ENCODE measurements at regions not wholly inside any gene's neighbourhood (a gene's known extent, or its start where the extent isn't known, plus 50 kb on each side); places are given as distances from the start of the nearest gene placed in this dataset.
A peak's percentile ranks its signal among the peaks of the same experiment; 100 is the strongest.
"Not testable (repeated sequence)": the region's sequence is repeated elsewhere in the genome, so short reads cannot be mapped to it uniquely, and the experiment has no call there.

- DNase-seq, result no peak
- intact Hi-C loops (cut with DNase I), result loop anchor here (2.0 kb wide), 1 partner anchor 47 kb away; no protein-coding TSS in a partner anchor
These were observed 54.7 kb downstream of the ASCL1 start for GRCh38 chr12:103011974-103012763.

DNA sequence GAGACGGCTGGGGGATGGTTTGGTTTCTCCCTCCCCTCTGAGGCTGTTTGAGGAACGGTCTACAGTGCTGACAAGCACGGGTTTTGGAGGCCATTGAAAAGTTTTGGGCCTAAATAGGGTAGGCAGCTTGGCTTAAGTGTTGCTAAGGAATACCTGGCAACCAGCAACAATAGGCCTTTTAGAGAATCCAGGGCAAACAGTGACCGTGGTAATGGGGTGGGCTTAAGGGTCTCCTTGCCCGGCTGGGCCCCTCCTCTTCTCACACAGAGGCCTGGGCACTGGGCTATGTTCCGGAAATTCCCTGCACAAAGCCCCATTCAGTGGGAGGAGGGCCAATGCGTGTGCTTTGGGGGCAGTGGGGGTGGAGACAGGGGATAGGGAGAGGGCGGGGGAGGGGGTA, 55.4 kb downstream of the ASCL1 start:
- DNase-seq, result peak in 41 of 42 donors; percentile 4 to 80 (median 42)
- intact Hi-C loops (cut with DNase I), result loop anchor here (2.0 kb wide), 1 partner anchor 48 kb away; no protein-coding TSS in a partner anchor

- DNase-seq, result peak in 8 of 42 donors; percentile 6 to 23 (median 16)
- intact Hi-C loops (cut with DNase I), result loop anchor here (2.0 kb wide), 1 partner anchor 49 kb away; no protein-coding TSS in a partner anchor
These were observed 56.3 kb downstream of the ASCL1 start for GRCh38 chr12:103013741-103014300.

GRCh38 chr12:103016381-103016780, 58.9 kb downstream of the ASCL1 start:
- DNase-seq, result no peak
- intact Hi-C loops (cut with DNase I), result no loop called here

- no peak for DNase-seq
- intact Hi-C loops (cut with DNase I), result no loop called here
These were observed 63.4 kb downstream of the ASCL1 start for GRCh38 chr12:103020839-103021238.

DNA sequence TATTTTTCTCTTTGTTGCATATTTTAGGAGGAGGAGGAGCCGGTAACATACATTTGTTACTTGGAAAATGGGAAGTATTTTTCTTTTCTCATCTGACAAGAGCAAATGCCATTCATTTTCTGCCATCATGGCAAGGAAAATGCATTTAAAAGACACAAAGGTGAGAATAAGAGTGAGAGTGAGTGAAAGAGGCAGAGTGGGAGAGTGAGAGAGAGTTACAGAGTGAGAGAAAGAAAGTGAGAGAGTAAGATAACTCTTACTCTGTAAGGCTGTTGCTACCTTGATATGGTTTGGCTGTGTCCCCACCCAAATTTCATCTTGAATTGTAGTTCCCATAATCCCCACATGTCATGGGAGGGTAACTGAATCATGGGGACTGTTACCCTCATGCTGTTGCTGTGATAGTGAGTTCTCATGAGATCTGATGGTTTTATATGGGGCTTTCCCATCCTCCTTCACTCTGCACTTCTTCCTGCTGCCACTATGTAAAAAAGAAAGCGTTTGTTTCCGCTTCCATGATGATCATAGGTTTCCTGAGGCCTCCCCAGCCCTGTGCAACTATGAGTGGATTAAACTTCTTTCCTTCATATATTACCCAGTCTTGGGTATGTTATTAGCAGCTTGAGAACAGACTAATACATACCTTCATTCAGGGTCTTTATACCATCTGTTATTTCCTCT, 64.2 kb downstream of the ASCL1 start:
- no peak for DNase-seq
- intact Hi-C loops (cut with DNase I), result no loop called here

GRCh38 chr12:103024650-103025049, 67.2 kb downstream of the ASCL1 start:
- intact Hi-C loops (cut with DNase I), result no loop called here
- no peak for DNase-seq

DNA sequence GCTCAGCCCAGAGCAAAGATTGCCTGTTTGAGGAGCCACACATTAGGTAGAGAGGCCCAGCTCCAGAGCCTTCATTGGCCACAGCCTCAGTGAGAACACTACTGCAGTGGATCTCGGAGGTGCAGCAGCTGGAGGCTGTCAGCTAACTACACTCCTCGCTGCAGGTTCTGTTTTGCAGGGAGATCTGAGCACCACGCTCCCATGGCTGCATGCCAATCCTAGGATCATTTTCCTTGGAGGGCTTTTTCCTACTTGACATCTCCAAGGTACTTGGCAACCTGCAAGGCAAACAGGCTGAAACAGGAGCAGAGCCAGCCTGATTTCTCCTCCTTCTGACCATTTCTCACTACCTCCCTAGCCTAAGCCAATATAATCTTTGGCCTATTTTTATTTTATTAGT, 69.2 kb downstream of the ASCL1 start:
- DNase-seq; intact Hi-C loops (cut with DNase I): not testable (repeated sequence)

DNA sequence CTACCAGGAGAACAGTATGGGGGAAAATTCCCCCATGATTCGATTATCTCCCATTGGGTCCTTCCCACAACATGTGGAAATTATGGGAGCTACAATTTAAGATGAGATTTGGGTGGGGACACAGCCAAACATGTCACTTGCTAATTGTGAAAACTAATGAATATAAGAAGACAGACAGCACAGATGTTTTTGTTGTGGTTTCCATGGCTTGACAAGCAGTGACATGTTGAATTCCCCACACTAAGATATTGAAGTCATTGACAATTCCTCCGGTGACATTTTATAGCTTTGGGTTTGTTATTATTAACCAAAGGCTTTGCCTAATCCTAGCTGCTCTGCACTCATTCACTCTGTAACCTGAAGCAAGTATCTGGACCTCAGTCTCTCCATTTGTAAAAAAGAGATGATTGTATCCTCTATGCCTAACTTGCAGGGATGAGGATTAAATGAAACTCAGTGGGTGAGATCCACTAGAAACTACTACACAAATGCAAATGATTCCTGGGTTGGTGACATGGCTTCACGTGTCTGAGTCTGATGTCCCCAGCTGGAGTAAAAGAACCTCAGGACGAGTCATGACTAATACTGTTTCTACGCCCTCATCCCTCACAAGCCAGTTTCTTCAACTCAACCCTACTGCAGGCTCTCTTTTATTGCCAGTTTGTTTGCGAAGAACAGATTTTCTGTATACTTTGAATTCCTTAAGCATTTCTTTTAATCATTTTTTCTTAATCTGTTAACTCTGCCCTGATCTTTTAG, 71.6 kb downstream of the ASCL1 start:
- no peak for DNase-seq
- intact Hi-C loops (cut with DNase I), result no loop called here

DNA sequence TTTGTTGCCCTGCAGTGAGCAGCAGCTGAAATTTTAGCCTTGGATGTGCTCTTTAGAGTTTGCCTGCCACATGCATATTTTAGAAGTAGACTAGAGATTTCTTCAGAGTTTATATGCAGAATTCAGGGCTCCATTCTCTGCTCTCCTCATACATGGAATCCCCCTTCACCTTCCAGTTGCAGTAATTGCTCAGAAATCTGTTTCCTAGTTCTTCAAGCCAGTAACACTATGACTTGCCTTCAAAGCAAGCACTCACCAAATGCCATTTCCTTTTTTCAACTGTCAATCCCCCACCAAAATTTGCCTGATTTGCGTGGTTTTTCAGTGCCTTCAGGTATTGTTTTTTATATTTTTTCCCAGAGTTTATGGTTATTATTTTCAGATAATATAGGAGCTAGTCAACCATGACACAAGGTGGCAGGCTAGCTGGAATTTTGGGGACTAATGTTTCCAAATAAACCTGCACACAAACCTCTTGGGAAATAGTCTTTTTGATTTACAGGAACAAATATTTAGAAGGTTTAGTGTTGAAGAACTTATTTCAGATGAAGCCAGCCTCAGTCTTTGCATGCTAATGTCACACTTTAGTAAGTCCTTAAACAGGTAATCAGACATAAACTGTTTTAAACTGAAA, 79.2 kb downstream of the ASCL1 start:
- no peak for DNase-seq
- intact Hi-C loops (cut with DNase I), result no loop called here

- intact Hi-C loops (cut with DNase I), result no loop called here
- no peak for DNase-seq
These were observed 86.3 kb downstream of the ASCL1 start for GRCh38 chr12:103043531-103044486.

DNA sequence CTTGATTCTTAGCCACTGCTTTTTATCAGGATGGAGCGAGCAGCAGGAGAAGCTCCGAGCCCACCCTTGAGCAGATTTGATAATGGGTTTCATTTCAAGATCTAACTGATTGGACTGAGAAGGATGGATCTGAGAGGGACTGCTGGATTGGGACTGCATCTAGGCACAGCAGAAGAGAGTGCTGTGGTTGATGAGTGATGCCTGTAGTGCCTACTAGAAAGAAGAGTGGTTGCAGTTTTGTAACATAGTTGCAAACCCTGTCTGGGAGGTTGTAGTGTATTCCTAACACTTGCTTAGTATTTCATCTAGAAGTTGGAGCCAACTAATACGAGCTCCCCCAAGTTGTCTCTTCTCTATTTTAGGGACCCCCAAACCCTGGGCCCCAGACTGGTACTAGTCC, 88.7 kb downstream of the ASCL1 start:
- intact Hi-C loops (cut with DNase I), result no loop called here
- no peak for DNase-seq

DNA sequence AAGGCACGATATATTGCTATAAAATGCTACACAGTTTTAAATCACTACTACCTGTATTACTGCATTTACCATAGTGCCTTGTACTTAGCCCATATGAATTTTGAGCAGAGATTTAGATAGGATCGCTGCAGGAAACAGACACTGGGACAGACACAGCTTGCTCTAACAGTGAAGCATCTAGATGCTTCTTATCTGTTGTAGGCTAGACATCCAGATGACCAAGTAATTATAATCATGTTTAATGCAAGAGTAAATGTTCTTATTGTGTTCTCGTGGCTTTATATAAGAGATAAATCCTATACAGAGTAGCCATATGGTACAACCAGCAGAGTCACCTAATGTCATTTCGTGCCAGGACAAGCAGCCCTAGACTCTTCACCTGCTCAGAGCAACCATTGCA, 92.8 kb downstream of the ASCL1 start:
- intact Hi-C loops (cut with DNase I), result no loop called here

DNA sequence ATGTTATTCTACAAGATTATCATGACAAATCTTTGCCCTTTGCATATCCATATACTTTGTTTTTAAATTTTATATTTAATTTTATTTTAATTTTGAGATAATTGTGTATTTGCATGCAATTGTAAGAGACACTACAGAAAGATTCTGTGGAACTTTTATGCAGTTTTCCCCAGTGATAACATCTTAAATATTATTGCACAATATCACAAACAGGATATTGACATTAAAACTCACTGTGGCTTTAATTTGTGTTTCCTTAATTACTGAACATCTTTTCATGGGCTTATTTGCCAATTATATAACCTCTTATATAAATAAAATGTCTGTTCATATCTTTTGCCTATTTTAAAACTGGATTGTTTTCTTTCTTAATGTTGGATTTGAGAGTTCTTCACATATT, 95.6 kb downstream of the ASCL1 start:
- no peak for DNase-seq
- intact Hi-C loops (cut with DNase I), result no loop called here

More for the DNA sequence above, 92.8 kb downstream of the ASCL1 start:
- DNase-seq, result no peak

DNA sequence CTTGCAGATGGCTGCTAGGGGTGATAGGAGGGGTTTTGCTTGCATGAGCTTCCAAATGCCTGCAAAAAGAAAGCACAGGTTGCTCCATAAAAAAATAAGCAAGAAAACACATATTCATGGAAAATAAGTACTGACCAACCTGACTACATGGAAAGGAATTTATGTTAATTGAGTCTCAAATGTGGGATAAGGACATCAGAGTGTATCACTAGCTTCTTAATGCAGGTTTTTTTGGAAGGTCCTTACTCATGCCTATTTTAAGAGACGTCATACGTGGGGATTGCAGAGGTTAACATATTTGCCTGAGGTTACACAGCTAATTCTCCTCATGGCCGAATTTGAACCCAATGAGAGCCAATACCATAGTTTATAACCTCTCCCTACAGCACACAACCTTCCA, 116.2 kb downstream of the ASCL1 start:
- DNase-seq, result no peak
- intact Hi-C loops (cut with DNase I), result no loop called here

- no peak for DNase-seq
- intact Hi-C loops (cut with DNase I), result no loop called here
These were observed 118.4 kb downstream of the ASCL1 start for GRCh38 chr12:103075848-103076247.

- intact Hi-C loops (cut with DNase I), result no loop called here
- DNase-seq, result no peak
These were observed 119.8 kb downstream of the ASCL1 start for GRCh38 chr12:103077108-103077773.
